ENCODE measurements at regions not wholly inside any gene's neighbourhood (a gene's known extent, or its start where the extent isn't known, plus 50 kb on each side); places are given as distances from the start of the nearest gene placed in this dataset.
A peak's percentile ranks its signal among the peaks of the same experiment; 100 is the strongest.

GRCh38 chr6:82588020-82588419, 224.4 kb downstream of the TPBG start:
- H3K9ac ChIP-seq (ENCODE audit: control insufficient read depth, insufficient read depth, low read length) = no peak overlapping the region
- no peaks in the 10 kb centered on the region for H4K20me1 ChIP-seq (ENCODE audit: control insufficient read depth, insufficient read depth)
- H3K36me3 ChIP-seq (ENCODE audit: control insufficient read depth in 2 of 2, insufficient read depth in 2 of 2, low read length in 1 of 2) = no peaks in the 10 kb centered on the region
- H3K4me1 ChIP-seq (ENCODE audit: control insufficient read depth, insufficient read depth, low read length) = no peaks in the 10 kb centered on the region
- intact Hi-C loops (cut with micrococcal nuclease; ENCODE audit: unreplicated experiment) = loop anchor here (2.0 to 5.0 kb wide), 2 partner anchors 221 to 469 kb away; no protein-coding TSS in a partner anchor
- H3K79me2 ChIP-seq (ENCODE audit: control insufficient read depth, insufficient read depth, low read length) = no peaks in the 10 kb centered on the region
- no peak overlapping the region for H2AFZ ChIP-seq (ENCODE audit: control insufficient read depth, low read depth, low read length)
- H3K9me3 ChIP-seq (replicated peaks; ENCODE audit: control insufficient read depth, insufficient read depth, low read length) = no peaks in the 10 kb centered on the region
- TF ChIP-seq ZNF24 (IDR thresholded peaks at IDR 0.05) = no peak
- 0 out of 6 replicates have a peak, but pooled peaks of 1 of the 3 experiments have one; percentile 16 for TF ChIP-seq CTCF (IDR thresholded peaks at IDR 0.05 in 2 of 3, conservative IDR thresholded peaks at IDR 0.05 in 1 of 3; ENCODE audit: control insufficient read depth in 2 of 3, extremely low read depth in 1 of 3, insufficient read depth in 1 of 3, low read depth in 3 of 3, low read length in 3 of 3)
- POLR2A ChIA-PET = no interaction called here
- no peak overlapping the region for H3K4me2 ChIP-seq (ENCODE audit: control insufficient read depth, insufficient read depth)
- no peak for DNase-seq (ENCODE audit: low read depth, low spot score)
- in situ Hi-C loops (cut with MboI) = no loop called here
- H3K27ac ChIP-seq (ENCODE audit: control insufficient read depth, insufficient read depth) = no peak overlapping the region
- CTCF ChIA-PET = interaction anchor here (1.0 kb wide), 1 partner anchor 317 kb away, joined by 6 read pairs; no protein-coding TSS in a partner anchor
- no peak for ATAC-seq
- FAIRE-seq = no peak
- WGBS (ENCODE audit: insufficient coverage, insufficient replicate concordance, low lambda C conversion rate, missing lambda C conversion rate) = 98% methylated on average over 3 of the region's 3 CpGs
- RAD21 ChIA-PET (ENCODE audit: unreplicated experiment) = no interaction called here
- no TSS peak for BruUV-seq (replicated peaks)
- H3K27me3 ChIP-seq (replicated peaks in 1 of 2; ENCODE audit: control insufficient read depth in 2 of 2, insufficient read depth in 2 of 2, low read length in 1 of 2) = no peaks in the 10 kb centered on the region
- SMC1A ChIA-PET (ENCODE audit: uncharacterized antibody, unreplicated experiment) = no interaction called here
- H3K4me3 ChIP-seq = no peak overlapping the region

GRCh38 chr6:82588859-82589412, 225.3 kb downstream of the TPBG start:
- POLR2A ChIA-PET = no interaction called here

More at GRCh38 chr6:82588859-82589412, 225.3 kb downstream of the TPBG start:
- FAIRE-seq (no peak), ATAC-seq (no peak), DNase-seq (ENCODE audit: low read depth, low spot score) (no peak)
- SMC1A ChIA-PET (ENCODE audit: uncharacterized antibody, unreplicated experiment) = interaction anchor here (0.6 kb wide), 1 partner anchor 294 kb away, joined by 3 read pairs; no protein-coding TSS in a partner anchor
- Histone ChIP-seq H3K4me1 (ENCODE audit: control insufficient read depth, insufficient read depth, low read length) (no peaks in the 10 kb centered on the region), H3K4me2 (ENCODE audit: control insufficient read depth, insufficient read depth) (no peak overlapping the region), H2AFZ (ENCODE audit: control insufficient read depth, low read depth, low read length) (no peak overlapping the region), H3K4me3 (no peak overlapping the region), H3K9me3 (replicated peaks; ENCODE audit: control insufficient read depth, insufficient read depth, low read length) (no peaks in the 10 kb centered on the region), H3K27ac (ENCODE audit: control insufficient read depth, insufficient read depth) (no peak overlapping the region), H3K9ac (ENCODE audit: control insufficient read depth, insufficient read depth, low read length) (no peak overlapping the region), H3K27me3 (replicated peaks in 1 of 2; ENCODE audit: control insufficient read depth in 2 of 2, insufficient read depth in 2 of 2, low read length in 1 of 2) (no peaks in the 10 kb centered on the region), H4K20me1 (ENCODE audit: control insufficient read depth, insufficient read depth) (no peaks in the 10 kb centered on the region), H3K79me2 (ENCODE audit: control insufficient read depth, insufficient read depth, low read length) (no peaks in the 10 kb centered on the region), H3K36me3 (ENCODE audit: control insufficient read depth in 2 of 2, insufficient read depth in 2 of 2, low read length in 1 of 2) (no peaks in the 10 kb centered on the region)
- RAD21 ChIA-PET (ENCODE audit: unreplicated experiment) = no interaction called here
- CTCF ChIA-PET = interaction anchor here (1.0 kb wide), 1 partner anchor 318 kb away, joined by 6 read pairs; no protein-coding TSS in a partner anchor
- intact Hi-C loops (cut with micrococcal nuclease; ENCODE audit: unreplicated experiment) = loop anchor here (1.0 to 5.0 kb wide), 4 partner anchors 222 to 468 kb away; no protein-coding TSS in a partner anchor
- no CpG with 5 or more reads among the region's 1 CpG for WGBS (ENCODE audit: insufficient coverage, insufficient replicate concordance, low lambda C conversion rate, missing lambda C conversion rate)
- BruUV-seq (replicated peaks) = no TSS peak
- TF ChIP-seq POLR2AphosphoS2 (IDR thresholded peaks at IDR 0.05; ENCODE audit: low read depth, low read length) (no peak), ZNF592 (IDR thresholded peaks at IDR 0.05) (no peak), POLR2AphosphoS5 (IDR thresholded peaks at IDR 0.05; ENCODE audit: low read length) (no peak), CBX3 (IDR thresholded peaks at IDR 0.05; ENCODE audit: borderline replicate concordance, low read depth) (no peak), SIX5 (IDR thresholded peaks at IDR 0.05; ENCODE audit: low read depth, low read length, severe bottlenecking) (no peak), SRF (IDR thresholded peaks at IDR 0.05; ENCODE audit: low read depth in 2 of 2, low read length in 2 of 2) (no peak), MTA3 (IDR thresholded peaks at IDR 0.05; ENCODE audit: borderline replicate concordance, low read length) (no peak), KLF5 (IDR thresholded peaks at IDR 0.05; ENCODE audit: partially characterized antibody) (no peak)
- in situ Hi-C loops (cut with MboI) = no loop called here
